WTC11 (cell line): ENCODE measurements at regions not wholly inside any gene's neighbourhood (a gene's known extent, or its start where the extent isn't known, plus 50 kb on each side); places are given as distances from the start of the nearest gene placed in this dataset.

Experiments used
- ATAC-seq: fragments of 200-7000 bp; cut with Tn5 transposase; 2 replicates; pipeline ENCODE4 v1.10.0; 2021; ENCODE audit warnings: mild to moderate bottlenecking, moderate library complexity
- CTCF ChIA-PET: fragments of 300-600 bp; sonication (Branson Sonifier 250); formaldehyde crosslinking; loops from one replicate; lab custom pipeline; 2021; ENCODE audit warnings: antibody characterized with exemption; lab: Charles Lee
- POLR2A ChIA-PET: fragments of 350-600 bp; sonication (Branson Sonifier 250); formaldehyde crosslinking; loops from one replicate; lab custom pipeline; 2021; ENCODE audit warnings: antibody characterized with exemption; lab: Charles Lee
- DNase-seq: peaks from one replicate; pipeline ENCODE4 v3.0.0; 2021; ENCODE audit warnings: low spot score
- H3K27ac Mint-ChIP-seq: 2 replicates; pipeline ENCODE4 v1.8.0; 2021; ENCODE audit warnings: mixed read lengths
- H3K27me3 Mint-ChIP-seq: 2 replicates; pipeline ENCODE4 v1.8.0; 2021; ENCODE audit warnings: low read depth, mild to moderate bottlenecking, moderate library complexity, mixed read lengths
- H3K36me3 Mint-ChIP-seq: 2 replicates; pipeline ENCODE4 v1.8.0; 2021; ENCODE audit warnings: mixed read lengths
- H3K4me1 Mint-ChIP-seq: 2 replicates; pipeline ENCODE4 v1.8.0; 2022; ENCODE audit warnings: mixed read lengths
- H3K4me3 Mint-ChIP-seq: 2 replicates; pipeline ENCODE4 v1.8.0; 2021; ENCODE audit warnings: mild to moderate bottlenecking, moderate library complexity, mixed read lengths
- H3K9me3 Mint-ChIP-seq: 2 replicates; pipeline ENCODE4 v1.8.0; 2021; ENCODE audit warnings: mixed read lengths
- CREM ChIP-seq: sonication (generic); formaldehyde crosslinking; IDR thresholded peaks from 2 replicates; pipeline ENCODE4 v1.8.1; 2022; ENCODE audit warnings: mild to moderate bottlenecking, missing genetic modification reagents, moderate library complexity
- CTCF ChIP-seq: fragments of 200-600 bp; IDR thresholded peaks from 2 replicates; pipeline ENCODE4 v1.8.0; 2022; ENCODE audit warnings: antibody characterized with exemption
- EMX1 ChIP-seq: fragments of 250-450 bp; sonication (Bioruptor Pico); IDR thresholded peaks from 2 replicates; pipeline ENCODE4 v1.8.0; 2021; ENCODE audit warnings: mild to moderate bottlenecking
- FOXJ3 ChIP-seq: sonication (generic); formaldehyde crosslinking; IDR thresholded peaks from 2 replicates; pipeline ENCODE4 v1.9.0; 2021; ENCODE audit warnings: missing genetic modification reagents, mild to moderate bottlenecking, borderline replicate concordance
- GRHL2 ChIP-seq: fragments of 250-450 bp; sonication (Bioruptor Pico); IDR thresholded peaks from 2 replicates; pipeline ENCODE4 v1.8.0; 2022; ENCODE audit warnings: mild to moderate bottlenecking, moderate library complexity; ENCODE audit not compliant: insufficient replicate concordance, severe bottlenecking
- GTF2I ChIP-seq: fragments of 250-450 bp; sonication (Bioruptor Pico); conservative IDR thresholded peaks from 2 replicates; pipeline ENCODE4 v1.4.0; 2021; ENCODE audit warnings: mild to moderate bottlenecking
- JUN ChIP-seq: sonication (generic); formaldehyde crosslinking; IDR thresholded peaks from 2 replicates; pipeline ENCODE4 v1.8.0; 2023; ENCODE audit warnings: mild to moderate bottlenecking, missing genetic modification reagents
- KAT7 ChIP-seq: sonication (generic); formaldehyde crosslinking; IDR thresholded peaks from 2 replicates; pipeline ENCODE4 v1.8.1; 2023; ENCODE audit warnings: missing genetic modification reagents, mild to moderate bottlenecking, borderline replicate concordance
- MXD4 ChIP-seq: fragments of 250-450 bp; sonication (Bioruptor Pico); IDR thresholded peaks from 2 replicates; pipeline ENCODE4 v1.8.0; 2021; ENCODE audit warnings: mild to moderate bottlenecking, moderate library complexity, borderline replicate concordance
- NFATC4 ChIP-seq: fragments of 250-450 bp; sonication (Bioruptor Pico); IDR thresholded peaks from 2 replicates; pipeline ENCODE4 v1.9.0; 2021; ENCODE audit warnings: mild to moderate bottlenecking
- RORB ChIP-seq: fragments of 250-450 bp; sonication (Bioruptor Pico); IDR thresholded peaks from 2 replicates; pipeline ENCODE4 v1.9.0; 2021; ENCODE audit warnings: mild to moderate bottlenecking
- SMAD3 ChIP-seq: sonication (generic); formaldehyde crosslinking; IDR thresholded peaks from 2 replicates; pipeline ENCODE4 v1.8.0; 2022; ENCODE audit warnings: missing genetic modification reagents, mild to moderate bottlenecking, borderline replicate concordance
- TP53 ChIP-seq: sonication (generic); formaldehyde crosslinking; IDR thresholded peaks from 2 replicates; pipeline ENCODE4 v1.8.1; 2023; ENCODE audit warnings: mild to moderate bottlenecking, missing genetic modification reagents
- USF1 ChIP-seq: sonication (generic); formaldehyde crosslinking; IDR thresholded peaks from 2 replicates; pipeline ENCODE4 v1.8.0; 2022; ENCODE audit warnings: mild to moderate bottlenecking, missing genetic modification reagents
- ZMAT4 ChIP-seq: fragments of 250-450 bp; sonication (Bioruptor Pico); IDR thresholded peaks from 2 replicates; pipeline ENCODE4 v1.9.0; 2021; ENCODE audit warnings: mild to moderate bottlenecking
- ZNF219 ChIP-seq: sonication (generic); formaldehyde crosslinking; IDR thresholded peaks from 2 replicates; pipeline ENCODE4 v1.8.0; 2023; ENCODE audit warnings: missing genetic modification reagents, mild to moderate bottlenecking, borderline replicate concordance
- ZNF263 ChIP-seq: sonication (generic); formaldehyde crosslinking; IDR thresholded peaks from 2 replicates; pipeline ENCODE4 v1.8.1; 2022; ENCODE audit warnings: low read depth, mild to moderate bottlenecking, moderate library complexity, missing genetic modification reagents
- ZNF416 ChIP-seq: fragments of 250-450 bp; sonication (Bioruptor Pico); IDR thresholded peaks from 2 replicates; pipeline ENCODE4 v1.9.0; 2021; ENCODE audit warnings: mild to moderate bottlenecking, inconsistent platforms
- TF ChIP-seq, protein P1 (sequence below): sonication (generic); formaldehyde crosslinking; IDR thresholded peaks from 2 replicates; pipeline ENCODE4 v1.8.0; 2023; ENCODE audit warnings: missing genetic modification reagents
- TF ChIP-seq, protein P2 (sequence below): sonication (generic); formaldehyde crosslinking; conservative IDR thresholded peaks from 2 replicates; pipeline ENCODE4 v1.8.1; 2023; ENCODE audit warnings: mild to moderate bottlenecking, low read depth, missing genetic modification reagents, moderate library complexity
- TF ChIP-seq, protein P3 (sequence below): sonication (generic); formaldehyde crosslinking; IDR thresholded peaks from 2 replicates; pipeline ENCODE4 v1.8.0; 2023; ENCODE audit warnings: missing genetic modification reagents, mild to moderate bottlenecking, borderline replicate concordance

GRCh38 chr2:19775315-19775714, 126.5 kb downstream of the TTC32 start:
- Mint-ChIP-seq H3K4me3 (no peak overlapping the region), H3K27me3 (peaks cover 6% of the 10 kb centered on the region), H3K27ac (peak overlapping the region; percentile 62; the same call in 1 of the 2 replicates), H3K36me3 (no peaks in the 10 kb centered on the region), H3K9me3 (no peaks in the 10 kb centered on the region), H3K4me1 (peaks cover 32% of the 10 kb centered on the region)
- ChIA-PET CTCF (interaction anchor here (0.7 to 1.4 kb wide), 3 partner anchors 15 to 88 kb away, joined by 3 to 7 read pairs (median 4); no protein-coding TSS in a partner anchor), POLR2A (no interaction called here)
- peak; percentile 11; the same call in 1 of the 2 replicates for ATAC-seq
- no peak for DNase-seq
- TF ChIP-seq, protein P1, sequence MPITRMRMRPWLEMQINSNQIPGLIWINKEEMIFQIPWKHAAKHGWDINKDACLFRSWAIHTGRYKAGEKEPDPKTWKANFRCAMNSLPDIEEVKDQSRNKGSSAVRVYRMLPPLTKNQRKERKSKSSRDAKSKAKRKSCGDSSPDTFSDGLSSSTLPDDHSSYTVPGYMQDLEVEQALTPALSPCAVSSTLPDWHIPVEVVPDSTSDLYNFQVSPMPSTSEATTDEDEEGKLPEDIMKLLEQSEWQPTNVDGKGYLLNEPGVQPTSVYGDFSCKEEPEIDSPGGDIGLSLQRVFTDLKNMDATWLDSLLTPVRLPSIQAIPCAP (CRISPR knock-in tag) = no peak
- no peak for TF ChIP-seq MXD4 (CRISPR knock-in tag)
- TF ChIP-seq ZMAT4 (CRISPR knock-in tag) = no peak
- no peak for TF ChIP-seq ZNF219 (CRISPR knock-in tag)
- no peak for TF ChIP-seq JUN (CRISPR knock-in tag)
- no peak for TF ChIP-seq EMX1

DNA sequence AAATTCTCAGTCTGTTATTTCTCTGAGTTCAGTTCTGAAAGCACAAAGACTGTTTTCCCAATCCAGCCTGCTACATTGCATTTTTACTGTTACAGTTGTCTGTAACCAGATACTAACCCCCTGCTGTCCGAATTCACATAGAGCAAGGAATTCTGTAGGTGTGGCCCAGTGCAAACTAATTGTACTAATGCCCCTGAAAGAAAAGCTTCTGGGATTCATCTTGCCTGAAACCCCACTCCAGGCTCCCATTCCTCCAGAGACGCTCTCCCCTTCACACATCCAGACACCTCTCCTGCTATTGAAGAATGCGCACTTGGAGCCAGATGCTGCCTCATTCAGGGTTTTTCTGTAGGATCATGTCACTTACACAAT, 127.0 kb downstream of the TTC32 start:
- H3K4me3 Mint-ChIP-seq = peak overlapping the region; percentile 40

DNA sequence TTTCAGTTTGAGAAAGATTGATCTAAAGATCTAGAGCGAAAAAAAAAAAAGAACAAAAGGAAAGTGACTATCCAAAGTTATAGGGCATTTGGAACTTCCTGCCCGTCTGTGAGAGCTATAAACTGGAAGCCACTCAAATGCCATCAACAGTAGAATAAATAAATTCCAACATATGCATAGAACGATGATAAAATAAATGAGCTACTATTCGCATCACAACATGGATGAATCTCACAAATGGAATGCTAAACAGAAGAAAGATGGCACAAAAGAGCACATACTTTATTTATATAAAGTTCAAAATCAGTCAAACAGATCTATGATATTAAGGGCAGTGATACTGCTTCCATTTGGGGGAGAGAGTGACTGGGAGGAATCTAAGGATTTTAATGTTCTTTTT, 128.8 kb downstream of the TTC32 start:
- Mint-ChIP-seq H3K36me3 (no peaks in the 10 kb centered on the region), H3K4me3 (no peak overlapping the region), H3K27ac (no peak overlapping the region), H3K4me1 (peaks cover 32% of the 10 kb centered on the region), H3K27me3 (peaks cover 4% of the 10 kb centered on the region), H3K9me3 (no peaks in the 10 kb centered on the region)
- ChIA-PET CTCF (no interaction called here), POLR2A (no interaction called here)
- DNase-seq (no peak), ATAC-seq (no peak)
- TF ChIP-seq, protein P2, sequence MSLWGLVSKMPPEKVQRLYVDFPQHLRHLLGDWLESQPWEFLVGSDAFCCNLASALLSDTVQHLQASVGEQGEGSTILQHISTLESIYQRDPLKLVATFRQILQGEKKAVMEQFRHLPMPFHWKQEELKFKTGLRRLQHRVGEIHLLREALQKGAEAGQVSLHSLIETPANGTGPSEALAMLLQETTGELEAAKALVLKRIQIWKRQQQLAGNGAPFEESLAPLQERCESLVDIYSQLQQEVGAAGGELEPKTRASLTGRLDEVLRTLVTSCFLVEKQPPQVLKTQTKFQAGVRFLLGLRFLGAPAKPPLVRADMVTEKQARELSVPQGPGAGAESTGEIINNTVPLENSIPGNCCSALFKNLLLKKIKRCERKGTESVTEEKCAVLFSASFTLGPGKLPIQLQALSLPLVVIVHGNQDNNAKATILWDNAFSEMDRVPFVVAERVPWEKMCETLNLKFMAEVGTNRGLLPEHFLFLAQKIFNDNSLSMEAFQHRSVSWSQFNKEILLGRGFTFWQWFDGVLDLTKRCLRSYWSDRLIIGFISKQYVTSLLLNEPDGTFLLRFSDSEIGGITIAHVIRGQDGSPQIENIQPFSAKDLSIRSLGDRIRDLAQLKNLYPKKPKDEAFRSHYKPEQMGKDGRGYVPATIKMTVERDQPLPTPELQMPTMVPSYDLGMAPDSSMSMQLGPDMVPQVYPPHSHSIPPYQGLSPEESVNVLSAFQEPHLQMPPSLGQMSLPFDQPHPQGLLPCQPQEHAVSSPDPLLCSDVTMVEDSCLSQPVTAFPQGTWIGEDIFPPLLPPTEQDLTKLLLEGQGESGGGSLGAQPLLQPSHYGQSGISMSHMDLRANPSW = no peak
- TF ChIP-seq, protein P3, sequence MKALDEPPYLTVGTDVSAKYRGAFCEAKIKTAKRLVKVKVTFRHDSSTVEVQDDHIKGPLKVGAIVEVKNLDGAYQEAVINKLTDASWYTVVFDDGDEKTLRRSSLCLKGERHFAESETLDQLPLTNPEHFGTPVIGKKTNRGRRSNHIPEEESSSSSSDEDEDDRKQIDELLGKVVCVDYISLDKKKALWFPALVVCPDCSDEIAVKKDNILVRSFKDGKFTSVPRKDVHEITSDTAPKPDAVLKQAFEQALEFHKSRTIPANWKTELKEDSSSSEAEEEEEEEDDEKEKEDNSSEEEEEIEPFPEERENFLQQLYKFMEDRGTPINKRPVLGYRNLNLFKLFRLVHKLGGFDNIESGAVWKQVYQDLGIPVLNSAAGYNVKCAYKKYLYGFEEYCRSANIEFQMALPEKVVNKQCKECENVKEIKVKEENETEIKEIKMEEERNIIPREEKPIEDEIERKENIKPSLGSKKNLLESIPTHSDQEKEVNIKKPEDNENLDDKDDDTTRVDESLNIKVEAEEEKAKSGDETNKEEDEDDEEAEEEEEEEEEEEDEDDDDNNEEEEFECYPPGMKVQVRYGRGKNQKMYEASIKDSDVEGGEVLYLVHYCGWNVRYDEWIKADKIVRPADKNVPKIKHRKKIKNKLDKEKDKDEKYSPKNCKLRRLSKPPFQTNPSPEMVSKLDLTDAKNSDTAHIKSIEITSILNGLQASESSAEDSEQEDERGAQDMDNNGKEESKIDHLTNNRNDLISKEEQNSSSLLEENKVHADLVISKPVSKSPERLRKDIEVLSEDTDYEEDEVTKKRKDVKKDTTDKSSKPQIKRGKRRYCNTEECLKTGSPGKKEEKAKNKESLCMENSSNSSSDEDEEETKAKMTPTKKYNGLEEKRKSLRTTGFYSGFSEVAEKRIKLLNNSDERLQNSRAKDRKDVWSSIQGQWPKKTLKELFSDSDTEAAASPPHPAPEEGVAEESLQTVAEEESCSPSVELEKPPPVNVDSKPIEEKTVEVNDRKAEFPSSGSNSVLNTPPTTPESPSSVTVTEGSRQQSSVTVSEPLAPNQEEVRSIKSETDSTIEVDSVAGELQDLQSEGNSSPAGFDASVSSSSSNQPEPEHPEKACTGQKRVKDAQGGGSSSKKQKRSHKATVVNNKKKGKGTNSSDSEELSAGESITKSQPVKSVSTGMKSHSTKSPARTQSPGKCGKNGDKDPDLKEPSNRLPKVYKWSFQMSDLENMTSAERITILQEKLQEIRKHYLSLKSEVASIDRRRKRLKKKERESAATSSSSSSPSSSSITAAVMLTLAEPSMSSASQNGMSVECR = no peak
- TF ChIP-seq NFATC4 (CRISPR knock-in tag) (no peak), CREM (CRISPR knock-in tag) (no peak), SMAD3 (no peak), RORB (CRISPR knock-in tag) (no peak)

More for the DNA sequence above, 127.0 kb downstream of the TTC32 start:
- H3K36me3 Mint-ChIP-seq = no peaks in the 10 kb centered on the region
- CTCF ChIA-PET = interaction anchor here (0.7 to 1.4 kb wide), 3 partner anchors 14 to 88 kb away, joined by 3 to 7 read pairs (median 4); no protein-coding TSS in a partner anchor
- ATAC-seq (peak; percentile 89), DNase-seq (peak; percentile 17)
- POLR2A ChIA-PET = no interaction called here
- peaks cover 32% of the 10 kb centered on the region for H3K4me1 Mint-ChIP-seq
- H3K9me3 Mint-ChIP-seq = no peaks in the 10 kb centered on the region
- peak overlapping the region; percentile 96 for H3K27ac Mint-ChIP-seq
- H3K27me3 Mint-ChIP-seq = peaks cover 4% of the 10 kb centered on the region
- TF ChIP-seq GTF2I (CRISPR knock-in tag) (no peak), SMAD3 (no peak), TP53 (no peak), FOXJ3 (no peak), ZNF263 (CRISPR knock-in tag) (no peak), CTCF (no peak), KAT7 (CRISPR knock-in tag) (no peak), ZNF416 (CRISPR knock-in tag) (no peak), USF1 (no peak), ZNF219 (CRISPR knock-in tag) (no peak), GRHL2 (CRISPR knock-in tag) (no peak)
